Activated T-helper 17 cell treated with anti-CD3 and anti-CD28 coated beads, Interleukin-2, amount 50 U/mL, for 72 hours (primary cell): ENCODE measurements at regions not wholly inside any gene's neighbourhood (a gene's known extent, or its start where the extent isn't known, plus 50 kb on each side); places are given as distances from the start of the nearest gene placed in this dataset.
"Not testable (repeated sequence)": the region's sequence is repeated elsewhere in the genome, so short reads cannot be mapped to it uniquely, and the experiment has no call there.

Source experiments
- ATAC-seq: fragments of 150-1000 bp; cut with Tn5 transposase; replicated peaks from 2 replicates; pipeline ENCODE4 v1.10.0; 2021; ENCODE audit warnings: mild to moderate bottlenecking, moderate library complexity
- H3K27ac Mint-ChIP-seq: one replicate; pipeline ENCODE4 v1.8.0; 2022; ENCODE audit warnings: mixed read lengths
- H3K27me3 Mint-ChIP-seq: one replicate; pipeline ENCODE4 v1.8.0; 2022; ENCODE audit warnings: mixed read lengths
- H3K36me3 Mint-ChIP-seq: one replicate; pipeline ENCODE4 v1.8.0; 2022; ENCODE audit warnings: low read depth, mild to moderate bottlenecking, mixed read lengths
- H3K4me1 Mint-ChIP-seq: one replicate; pipeline ENCODE4 v1.8.0; 2022; ENCODE audit warnings: mixed read lengths
- H3K4me3 Mint-ChIP-seq: one replicate; pipeline ENCODE4 v1.8.0; 2022; ENCODE audit warnings: mild to moderate bottlenecking, mixed read lengths
- H3K9me3 Mint-ChIP-seq: one replicate; pipeline ENCODE4 v1.8.0; 2022; ENCODE audit warnings: mixed read lengths

DNA sequence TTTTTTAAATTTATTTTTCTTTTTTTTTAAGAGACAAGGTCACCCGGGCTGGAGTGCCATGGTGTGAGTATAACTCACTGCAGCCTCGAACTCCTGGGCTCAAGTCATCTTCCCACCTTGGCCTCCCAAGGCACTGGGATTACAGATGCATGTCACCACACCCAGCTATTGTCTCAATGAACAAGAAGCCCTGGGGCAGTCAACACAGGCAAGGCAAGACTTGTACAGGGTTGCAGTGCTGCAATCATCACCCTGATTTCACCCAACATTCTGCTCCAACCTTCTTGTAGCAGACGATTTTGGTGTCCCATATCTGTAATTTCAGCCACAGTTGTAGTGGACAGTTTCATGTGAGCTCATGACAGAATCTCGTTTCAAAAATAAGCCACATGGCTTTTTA lies 205.8 kb upstream of the KIF2A start:
- Mint-ChIP-seq H3K4me3 (no peak overlapping the region), H3K27me3 (peaks cover 19% of the 10 kb centered on the region), H3K4me1 (no peaks in the 10 kb centered on the region), H3K27ac (no peak overlapping the region), H3K9me3 (no peaks in the 10 kb centered on the region), H3K36me3 (no peaks in the 10 kb centered on the region)
- ATAC-seq: no peak

DNA sequence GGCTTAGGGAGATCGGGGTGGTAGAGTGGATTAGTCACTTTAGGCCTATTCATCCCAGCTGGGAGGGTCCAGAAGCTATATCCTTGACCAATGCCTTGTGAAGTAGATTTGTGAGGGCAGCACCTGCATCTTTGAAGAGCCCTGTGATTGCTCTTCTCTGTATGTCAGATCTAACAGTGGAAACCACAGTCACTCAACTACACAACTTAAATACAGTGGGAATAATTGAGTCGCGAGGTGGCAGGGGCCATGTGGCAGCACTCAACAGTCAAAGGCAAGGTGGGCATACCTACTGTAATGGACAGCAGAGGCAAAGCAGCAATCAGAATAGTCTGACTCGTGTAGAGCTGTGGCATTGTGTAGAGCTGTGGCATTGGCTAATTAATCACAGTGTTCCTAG lies 202.1 kb upstream of the KIF2A start:
- H3K36me3 Mint-ChIP-seq, ATAC-seq, H3K4me3 Mint-ChIP-seq, H3K9me3 Mint-ChIP-seq, H3K27ac Mint-ChIP-seq, H3K4me1 Mint-ChIP-seq: not testable (repeated sequence)
- H3K27me3 Mint-ChIP-seq: peaks cover 13% of the 10 kb centered on the region

DNA sequence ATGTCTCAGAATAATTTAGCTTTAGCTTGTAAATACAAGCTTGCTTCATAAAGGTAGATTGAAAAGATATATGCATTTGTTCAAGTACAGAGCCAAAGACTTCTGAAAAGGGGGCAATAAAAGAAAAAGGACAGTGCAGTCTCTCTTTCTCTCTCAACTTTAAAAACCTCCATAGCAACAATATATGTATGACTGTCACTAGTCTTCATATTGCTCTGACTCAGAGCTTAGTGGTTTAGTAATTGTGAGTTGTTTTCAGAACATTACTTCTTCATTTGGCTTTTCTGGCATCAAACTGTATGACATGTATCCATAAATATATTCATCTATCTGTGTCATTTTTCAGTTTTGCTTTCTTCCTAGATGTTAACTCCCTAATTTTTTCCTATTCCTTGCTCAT lies 194.6 kb upstream of the KIF2A start:
- H3K36me3 Mint-ChIP-seq: no peaks in the 10 kb centered on the region
- H3K9me3 Mint-ChIP-seq: no peaks in the 10 kb centered on the region
- peak; percentile 75 for ATAC-seq
- H3K27me3 Mint-ChIP-seq: peaks cover 8% of the 10 kb centered on the region
- H3K4me1 Mint-ChIP-seq: no peaks in the 10 kb centered on the region
- no peak overlapping the region for H3K4me3 Mint-ChIP-seq
- no peak overlapping the region for H3K27ac Mint-ChIP-seq

DNA sequence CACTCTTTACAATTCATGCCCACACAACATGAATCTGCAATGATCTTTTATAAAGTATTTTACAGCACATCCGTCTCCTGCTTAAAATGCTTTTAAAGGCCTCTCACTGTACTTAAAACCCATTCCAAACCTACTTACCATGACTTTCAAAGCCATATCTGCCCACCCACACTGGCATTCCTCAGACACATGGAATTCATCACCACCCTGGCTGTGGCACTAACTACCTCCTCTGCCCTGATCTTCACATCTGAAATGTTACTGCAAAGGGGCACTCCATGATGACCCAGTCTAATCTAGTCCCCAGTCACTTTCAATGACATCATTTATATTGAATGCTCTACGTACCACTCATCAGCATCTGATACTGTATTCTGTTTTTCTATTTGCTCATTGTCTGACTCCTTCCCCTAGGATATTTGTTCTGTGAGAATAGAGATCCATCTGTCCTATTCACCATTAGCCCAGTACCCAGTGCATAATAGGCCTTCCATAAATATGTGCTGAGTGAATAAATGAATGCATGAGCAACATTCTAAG lies 193.2 kb upstream of the KIF2A start:
- no peaks in the 10 kb centered on the region for H3K4me1 Mint-ChIP-seq
- H3K4me3 Mint-ChIP-seq: no peak overlapping the region
- peaks cover 6% of the 10 kb centered on the region for H3K27me3 Mint-ChIP-seq
- ATAC-seq: peak; percentile 9
- no peaks in the 10 kb centered on the region for H3K36me3 Mint-ChIP-seq
- no peaks in the 10 kb centered on the region for H3K9me3 Mint-ChIP-seq
- no peak overlapping the region for H3K27ac Mint-ChIP-seq

GRCh38 chr5:62115014-62115413 lies 191.0 kb upstream of the KIF2A start:
- H3K27me3 Mint-ChIP-seq: peaks cover 9% of the 10 kb centered on the region

DNA sequence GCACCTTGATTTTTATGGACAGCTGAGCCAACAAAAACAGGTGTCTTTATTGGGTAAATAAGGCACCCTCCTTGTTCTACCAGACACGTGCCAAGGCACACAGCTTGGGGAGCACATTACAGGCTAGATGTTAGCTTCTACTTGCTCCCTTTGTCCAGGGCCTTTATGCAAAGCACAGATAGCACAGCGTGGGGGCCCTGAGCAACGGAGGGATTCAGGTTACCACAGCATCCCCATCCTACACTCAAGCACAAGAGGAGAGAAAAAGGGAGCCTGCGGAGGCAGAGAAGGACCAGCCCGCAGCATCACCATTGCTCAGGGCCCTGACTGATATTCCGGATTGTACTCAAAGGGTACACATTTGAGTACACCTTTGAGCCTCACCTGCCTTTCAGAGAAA lies 181.7 kb upstream of the KIF2A start:
- ATAC-seq: no peak
- Mint-ChIP-seq H3K27ac (no peak overlapping the region), H3K9me3 (peaks cover 3% of the 10 kb centered on the region), H3K4me1 (no peaks in the 10 kb centered on the region), H3K36me3 (no peaks in the 10 kb centered on the region), H3K4me3 (no peak overlapping the region), H3K27me3 (peaks cover 8% of the 10 kb centered on the region)

More at GRCh38 chr5:62115014-62115413, 191.0 kb upstream of the KIF2A start:
- Mint-ChIP-seq H3K4me1 (no peaks in the 10 kb centered on the region), H3K9me3 (no peaks in the 10 kb centered on the region), H3K27ac (no peak overlapping the region), H3K36me3 (no peaks in the 10 kb centered on the region), H3K4me3 (no peak overlapping the region)
- no peak for ATAC-seq

DNA sequence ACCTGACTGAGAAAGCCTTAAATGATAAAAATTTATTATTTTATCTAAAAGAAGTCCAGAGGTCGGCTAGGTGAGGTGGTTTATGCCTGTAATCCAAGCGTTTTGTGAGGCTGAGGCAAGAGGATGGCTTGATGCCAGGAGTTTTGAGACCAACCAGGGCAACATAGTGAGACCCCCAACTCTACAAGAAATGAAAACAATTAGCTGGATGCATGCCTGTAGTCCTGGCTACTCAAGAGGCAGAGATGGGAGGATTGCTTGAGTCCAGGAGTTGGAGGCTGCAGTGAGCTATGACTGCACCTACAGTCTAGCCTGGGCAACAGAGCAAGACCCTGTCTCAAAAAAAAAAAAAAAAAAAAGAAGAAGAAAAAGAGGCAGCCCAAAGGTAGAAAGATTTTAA lies 179.9 kb upstream of the KIF2A start:
- Mint-ChIP-seq H3K27ac (no peak overlapping the region), H3K9me3 (no peaks in the 10 kb centered on the region), H3K4me3 (no peak overlapping the region), H3K4me1 (no peaks in the 10 kb centered on the region), H3K36me3 (no peaks in the 10 kb centered on the region), H3K27me3 (no peaks in the 10 kb centered on the region)
- ATAC-seq: no peak

GRCh38 chr5:62127098-62127736 lies 178.8 kb upstream of the KIF2A start:
- Mint-ChIP-seq H3K27ac (no peak overlapping the region), H3K27me3 (peaks cover 5% of the 10 kb centered on the region), H3K36me3 (no peaks in the 10 kb centered on the region), H3K4me3 (no peak overlapping the region), H3K4me1 (no peaks in the 10 kb centered on the region), H3K9me3 (no peaks in the 10 kb centered on the region)
- no peak for ATAC-seq

DNA sequence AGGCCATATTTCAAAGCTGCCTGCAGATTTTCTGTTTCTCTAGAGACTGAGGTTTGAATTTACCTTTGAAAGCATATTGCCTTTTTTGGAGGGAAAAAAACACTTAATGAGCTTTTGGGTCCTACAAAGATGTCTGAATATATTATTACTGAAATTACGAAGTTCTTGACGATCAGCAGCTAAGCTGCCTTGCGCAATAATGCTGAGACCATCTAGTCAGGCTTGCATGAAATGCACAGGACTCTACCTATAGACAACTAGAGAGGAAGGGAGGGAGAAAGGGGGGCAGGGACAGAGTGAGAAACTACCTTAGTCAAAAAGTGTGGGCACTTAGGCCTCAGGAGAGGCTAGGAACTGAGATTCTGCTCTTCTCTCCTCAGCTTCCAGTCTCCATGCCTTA lies 175.9 kb upstream of the KIF2A start:
- Mint-ChIP-seq H3K27me3 (peaks cover 5% of the 10 kb centered on the region), H3K27ac (no peak overlapping the region), H3K4me3 (no peak overlapping the region), H3K9me3 (no peaks in the 10 kb centered on the region), H3K36me3 (no peaks in the 10 kb centered on the region), H3K4me1 (no peaks in the 10 kb centered on the region)
- no peak for ATAC-seq

DNA sequence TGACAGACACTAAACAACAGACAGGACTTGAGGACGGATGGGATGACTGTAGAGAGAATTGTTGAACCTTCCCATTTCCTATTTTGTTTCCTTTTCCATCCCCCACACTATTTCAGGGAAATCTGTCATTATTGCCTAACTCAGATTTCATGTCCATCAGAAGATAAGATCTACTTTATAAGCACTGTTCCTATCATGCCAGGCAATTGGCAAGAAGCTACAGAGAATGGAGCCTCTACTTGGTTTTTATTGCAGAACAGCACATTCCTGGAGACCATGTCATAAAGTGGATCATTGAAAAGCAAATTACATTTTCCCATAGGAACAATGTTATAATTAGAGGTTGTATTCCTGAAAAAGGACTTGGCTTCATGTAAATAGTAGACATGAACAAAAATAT lies 173.7 kb upstream of the KIF2A start:
- Mint-ChIP-seq H3K27me3 (peaks cover 8% of the 10 kb centered on the region), H3K27ac (no peak overlapping the region), H3K36me3 (no peaks in the 10 kb centered on the region), H3K4me1 (no peaks in the 10 kb centered on the region), H3K4me3 (no peak overlapping the region), H3K9me3 (no peaks in the 10 kb centered on the region)
- no peak for ATAC-seq

DNA sequence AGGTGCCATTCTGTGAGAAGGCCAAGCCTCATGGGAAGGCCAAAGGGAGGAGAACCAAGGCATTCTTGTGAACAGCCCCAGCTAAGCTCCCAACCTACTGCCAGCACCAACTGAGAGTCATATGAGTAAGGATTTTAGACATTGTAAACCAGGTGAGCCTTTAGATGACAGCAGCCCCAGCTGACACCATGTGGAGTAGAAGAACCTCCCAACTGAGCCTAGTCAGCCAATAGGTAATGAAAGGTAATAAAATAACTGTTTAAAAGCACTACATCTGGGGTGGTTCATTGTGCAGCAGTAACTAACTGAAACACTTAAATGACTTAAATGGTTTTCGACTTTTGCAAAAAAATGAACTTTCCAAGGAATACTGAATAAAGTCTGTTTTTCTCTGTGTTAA lies 172.6 kb upstream of the KIF2A start:
- H3K27me3 Mint-ChIP-seq: peaks cover 12% of the 10 kb centered on the region
- no peaks in the 10 kb centered on the region for H3K4me1 Mint-ChIP-seq
- no peak for ATAC-seq
- no peaks in the 10 kb centered on the region for H3K9me3 Mint-ChIP-seq
- no peak overlapping the region for H3K27ac Mint-ChIP-seq
- H3K4me3 Mint-ChIP-seq: no peak overlapping the region
- H3K36me3 Mint-ChIP-seq: no peaks in the 10 kb centered on the region

DNA sequence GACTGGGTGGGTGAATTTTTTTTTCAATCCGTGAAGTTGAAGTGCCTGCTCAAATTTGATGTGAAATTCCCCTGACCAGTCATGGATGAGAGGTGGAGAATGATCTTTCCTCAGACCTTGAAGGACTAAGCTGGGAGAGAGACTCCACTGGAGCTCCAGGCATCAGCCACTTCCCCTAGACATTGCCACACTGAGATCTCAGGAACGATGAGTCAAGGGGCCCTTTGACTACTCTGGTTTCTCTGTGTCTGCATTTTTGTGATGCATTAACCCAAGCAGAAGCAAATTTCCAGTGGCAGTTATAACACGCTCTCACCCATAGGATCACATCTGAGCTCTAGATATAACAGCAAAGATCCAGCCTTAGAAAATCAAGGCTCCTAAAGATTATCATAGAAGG lies 171.2 kb upstream of the KIF2A start:
- Mint-ChIP-seq H3K9me3 (no peaks in the 10 kb centered on the region), H3K4me3 (no peak overlapping the region), H3K27me3 (peaks cover 12% of the 10 kb centered on the region), H3K36me3 (no peaks in the 10 kb centered on the region), H3K27ac (no peak overlapping the region), H3K4me1 (no peaks in the 10 kb centered on the region)
- no peak for ATAC-seq

GRCh38 chr5:62137628-62138027 lies 168.4 kb upstream of the KIF2A start:
- Mint-ChIP-seq H3K36me3 (no peaks in the 10 kb centered on the region), H3K4me3 (no peak overlapping the region), H3K27me3 (peaks cover 19% of the 10 kb centered on the region), H3K27ac (no peak overlapping the region), H3K4me1 (no peaks in the 10 kb centered on the region), H3K9me3 (no peaks in the 10 kb centered on the region)
- no peak for ATAC-seq

DNA sequence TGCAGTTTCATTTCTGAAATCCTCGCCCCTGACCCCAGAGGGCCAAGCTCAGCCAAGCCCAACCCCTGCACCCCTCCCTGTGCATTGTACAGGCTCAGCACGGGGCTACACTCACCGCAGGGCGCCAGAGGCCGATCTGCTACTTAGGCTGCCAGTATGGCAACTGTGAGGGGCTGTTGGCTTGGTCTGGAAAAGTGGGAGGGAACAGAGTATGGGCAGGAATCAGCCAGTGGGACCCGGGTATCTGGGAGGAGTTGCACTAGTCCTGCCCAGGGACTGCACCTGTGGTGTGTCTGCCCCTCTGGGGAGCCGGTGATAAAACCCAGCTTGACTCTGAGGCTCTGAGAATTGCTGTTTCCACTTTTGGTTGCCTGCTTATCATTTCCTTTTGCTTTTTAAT lies 167.4 kb upstream of the KIF2A start:
- peaks cover 19% of the 10 kb centered on the region for H3K27me3 Mint-ChIP-seq
- H3K9me3 Mint-ChIP-seq: no peaks in the 10 kb centered on the region
- H3K36me3 Mint-ChIP-seq: no peaks in the 10 kb centered on the region
- no peak overlapping the region for H3K4me3 Mint-ChIP-seq
- H3K4me1 Mint-ChIP-seq: no peaks in the 10 kb centered on the region
- no peak overlapping the region for H3K27ac Mint-ChIP-seq
- ATAC-seq: no peak

- Mint-ChIP-seq H3K27me3 (peaks cover 26% of the 10 kb centered on the region), H3K27ac (no peak overlapping the region), H3K4me1 (no peaks in the 10 kb centered on the region), H3K36me3 (no peaks in the 10 kb centered on the region), H3K4me3 (no peak overlapping the region), H3K9me3 (no peaks in the 10 kb centered on the region)
- no peak for ATAC-seq
These were observed 166.3 kb upstream of the KIF2A start for GRCh38 chr5:62139741-62140140.

DNA sequence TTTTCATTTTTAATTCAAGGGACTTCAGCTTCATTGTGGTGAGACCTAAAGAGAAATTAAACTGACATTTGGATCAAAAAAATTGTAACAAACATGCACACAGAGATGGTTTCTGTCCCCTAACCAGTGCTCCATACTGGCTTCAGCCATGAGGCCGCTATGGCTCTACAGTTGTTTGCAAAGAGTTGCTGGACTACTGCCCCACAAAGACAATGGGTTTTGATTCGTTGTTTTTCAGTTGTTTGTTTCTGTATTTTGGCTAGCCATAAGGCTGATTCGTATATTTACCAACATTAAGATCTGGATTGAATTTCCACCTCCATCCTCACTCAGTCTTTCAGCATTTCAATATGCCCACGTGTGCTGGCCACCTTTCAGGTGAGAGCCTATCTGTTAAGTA lies 163.7 kb upstream of the KIF2A start:
- ATAC-seq: no peak
- Mint-ChIP-seq H3K9me3 (no peaks in the 10 kb centered on the region), H3K27me3 (peaks cover 38% of the 10 kb centered on the region), H3K36me3 (no peaks in the 10 kb centered on the region), H3K27ac (no peak overlapping the region), H3K4me3 (no peak overlapping the region), H3K4me1 (no peaks in the 10 kb centered on the region)
